Neural crest cell (in vitro differentiated cells): ENCODE measurements at regions not wholly inside any gene's neighbourhood (a gene's known extent, or its start where the extent isn't known, plus 50 kb on each side); places are given as distances from the start of the nearest gene placed in this dataset.

Experiments used
- DNase-seq: peaks from one replicate; pipeline ENCODE4 v3.0.0; 2021; ENCODE audit warnings: low read depth, mixed read lengths, low spot score
- H3K27ac Mint-ChIP-seq: one replicate; pipeline ENCODE4 v1.8.0; 2021; ENCODE audit warnings: mild to moderate bottlenecking, mixed read lengths; ENCODE audit not compliant: unreplicated experiment
- H3K27me3 Mint-ChIP-seq: 2 replicates; pipeline ENCODE4 v1.8.0; 2021; ENCODE audit warnings: low read depth, mild to moderate bottlenecking, mixed read lengths
- H3K36me3 Mint-ChIP-seq: 2 replicates; pipeline ENCODE4 v1.8.0; 2021; ENCODE audit warnings: low read depth, mild to moderate bottlenecking, mixed read lengths
- H3K4me1 Mint-ChIP-seq: 2 replicates; pipeline ENCODE4 v1.8.0; 2021; ENCODE audit warnings: mixed read lengths
- H3K4me3 Mint-ChIP-seq: one replicate; pipeline ENCODE4 v1.8.0; 2021; ENCODE audit warnings: mild to moderate bottlenecking, mixed read lengths
- H3K9me3 Mint-ChIP-seq: 2 replicates; pipeline ENCODE4 v1.8.0; 2021; ENCODE audit warnings: mixed read lengths
- TF ChIP-seq, protein P1 (sequence below): fragments of 200-600 bp; sonication (generic); conservative IDR thresholded peaks from 2 replicates; pipeline ENCODE4 v1.5.0; 2021; ENCODE audit warnings: antibody characterized with exemption, mild to moderate bottlenecking

GRCh38 chr2:67229706-67230105 is 167.4 kb upstream of the ETAA1 start:
- TF ChIP-seq, protein P1, sequence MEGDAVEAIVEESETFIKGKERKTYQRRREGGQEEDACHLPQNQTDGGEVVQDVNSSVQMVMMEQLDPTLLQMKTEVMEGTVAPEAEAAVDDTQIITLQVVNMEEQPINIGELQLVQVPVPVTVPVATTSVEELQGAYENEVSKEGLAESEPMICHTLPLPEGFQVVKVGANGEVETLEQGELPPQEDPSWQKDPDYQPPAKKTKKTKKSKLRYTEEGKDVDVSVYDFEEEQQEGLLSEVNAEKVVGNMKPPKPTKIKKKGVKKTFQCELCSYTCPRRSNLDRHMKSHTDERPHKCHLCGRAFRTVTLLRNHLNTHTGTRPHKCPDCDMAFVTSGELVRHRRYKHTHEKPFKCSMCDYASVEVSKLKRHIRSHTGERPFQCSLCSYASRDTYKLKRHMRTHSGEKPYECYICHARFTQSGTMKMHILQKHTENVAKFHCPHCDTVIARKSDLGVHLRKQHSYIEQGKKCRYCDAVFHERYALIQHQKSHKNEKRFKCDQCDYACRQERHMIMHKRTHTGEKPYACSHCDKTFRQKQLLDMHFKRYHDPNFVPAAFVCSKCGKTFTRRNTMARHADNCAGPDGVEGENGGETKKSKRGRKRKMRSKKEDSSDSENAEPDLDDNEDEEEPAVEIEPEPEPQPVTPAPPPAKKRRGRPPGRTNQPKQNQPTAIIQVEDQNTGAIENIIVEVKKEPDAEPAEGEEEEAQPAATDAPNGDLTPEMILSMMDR: no peak
- no peak overlapping the region for H3K4me3 Mint-ChIP-seq
- no peaks in the 10 kb centered on the region for H3K4me1 Mint-ChIP-seq
- no peak overlapping the region for H3K27ac Mint-ChIP-seq
- DNase-seq: no peak
- no peaks in the 10 kb centered on the region for H3K36me3 Mint-ChIP-seq
- no peaks in the 10 kb centered on the region for H3K9me3 Mint-ChIP-seq
- H3K27me3 Mint-ChIP-seq: no peaks in the 10 kb centered on the region

DNA sequence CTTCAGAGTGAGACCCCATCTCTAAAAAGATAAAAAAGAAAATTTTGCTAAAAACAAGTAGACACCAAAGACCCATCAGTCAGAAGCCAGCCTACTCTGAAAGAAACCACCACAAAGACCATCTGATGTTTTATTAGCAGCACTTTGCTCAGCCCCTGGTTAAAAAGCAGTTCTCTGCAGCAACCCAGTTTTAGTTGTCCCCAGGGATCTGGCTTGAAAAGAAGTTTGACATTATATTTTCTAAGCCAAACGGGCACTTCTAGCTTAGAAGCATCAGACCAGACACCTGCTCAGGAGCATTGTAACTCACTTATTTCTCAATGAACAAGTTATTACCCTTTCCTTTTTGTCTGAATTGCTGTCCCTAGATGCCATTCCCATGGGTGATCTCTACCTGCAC is 164.2 kb upstream of the ETAA1 start:
- H3K4me3 Mint-ChIP-seq: no peak overlapping the region
- H3K4me1 Mint-ChIP-seq: no peaks in the 10 kb centered on the region
- TF ChIP-seq, protein P1: no peak

DNA sequence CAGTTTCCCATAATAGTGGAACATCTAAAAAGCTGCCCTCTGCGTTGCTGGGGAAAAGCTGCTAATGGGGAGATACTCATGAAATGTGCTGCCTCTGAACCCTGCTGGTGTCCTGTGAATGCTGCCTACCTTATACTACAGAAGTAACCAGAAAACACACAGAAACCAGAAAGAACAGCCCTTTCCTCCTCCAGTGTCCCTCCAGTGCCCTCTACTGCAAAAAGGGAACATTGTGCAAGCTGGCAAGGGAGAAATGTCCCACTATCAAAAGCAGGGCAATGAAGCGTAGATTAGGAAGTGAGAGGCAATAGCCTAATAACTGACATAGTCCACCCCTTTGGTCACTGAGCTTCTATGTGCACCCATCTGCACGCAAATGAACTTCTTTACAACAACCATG is 162.7 kb upstream of the ETAA1 start:
- H3K27ac Mint-ChIP-seq: no peak overlapping the region
- H3K9me3 Mint-ChIP-seq: no peaks in the 10 kb centered on the region
- H3K36me3 Mint-ChIP-seq: no peaks in the 10 kb centered on the region
- DNase-seq: no peak
- TF ChIP-seq, protein P1: peak; percentile 52
- H3K27me3 Mint-ChIP-seq: no peaks in the 10 kb centered on the region
- no peaks in the 10 kb centered on the region for H3K4me1 Mint-ChIP-seq
- no peak overlapping the region for H3K4me3 Mint-ChIP-seq

More for the DNA sequence above, 164.2 kb upstream of the ETAA1 start:
- H3K27me3 Mint-ChIP-seq: no peaks in the 10 kb centered on the region
- H3K9me3 Mint-ChIP-seq: no peaks in the 10 kb centered on the region
- H3K27ac Mint-ChIP-seq: no peak overlapping the region
- DNase-seq: no peak
- no peaks in the 10 kb centered on the region for H3K36me3 Mint-ChIP-seq

DNA sequence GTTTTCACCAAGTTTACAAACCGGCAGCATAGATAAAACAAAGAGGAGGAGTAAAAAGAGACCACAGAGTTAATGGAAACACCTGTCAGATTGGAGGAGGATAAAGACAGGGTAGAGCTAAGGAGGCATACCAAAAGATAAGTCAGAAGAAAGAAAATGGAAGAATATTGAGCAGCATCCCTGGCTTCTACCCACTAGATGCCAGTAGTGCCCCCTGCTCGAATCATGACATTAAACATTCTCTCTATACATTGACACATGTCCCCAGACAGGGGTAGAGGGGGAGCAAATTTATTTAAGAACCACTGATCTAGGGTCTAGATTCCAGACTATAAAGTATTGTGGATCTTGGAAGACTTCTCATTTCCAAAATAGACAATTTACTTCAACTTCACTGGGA is 159.8 kb upstream of the ETAA1 start:
- Mint-ChIP-seq H3K9me3 (no peaks in the 10 kb centered on the region), H3K4me3 (no peak overlapping the region), H3K27me3 (no peaks in the 10 kb centered on the region), H3K4me1 (no peaks in the 10 kb centered on the region), H3K27ac (no peak overlapping the region), H3K36me3 (no peaks in the 10 kb centered on the region)
- no peak for DNase-seq
- TF ChIP-seq, protein P1: no peak

- DNase-seq: no peak
- Mint-ChIP-seq H3K4me3 (no peak overlapping the region), H3K27ac (no peak overlapping the region), H3K9me3 (no peaks in the 10 kb centered on the region), H3K36me3 (no peaks in the 10 kb centered on the region), H3K4me1 (no peaks in the 10 kb centered on the region), H3K27me3 (no peaks in the 10 kb centered on the region)
- TF ChIP-seq, protein P1: no peak
Measured at GRCh38 chr2:67240507-67240906, 156.6 kb upstream of the ETAA1 start.

DNA sequence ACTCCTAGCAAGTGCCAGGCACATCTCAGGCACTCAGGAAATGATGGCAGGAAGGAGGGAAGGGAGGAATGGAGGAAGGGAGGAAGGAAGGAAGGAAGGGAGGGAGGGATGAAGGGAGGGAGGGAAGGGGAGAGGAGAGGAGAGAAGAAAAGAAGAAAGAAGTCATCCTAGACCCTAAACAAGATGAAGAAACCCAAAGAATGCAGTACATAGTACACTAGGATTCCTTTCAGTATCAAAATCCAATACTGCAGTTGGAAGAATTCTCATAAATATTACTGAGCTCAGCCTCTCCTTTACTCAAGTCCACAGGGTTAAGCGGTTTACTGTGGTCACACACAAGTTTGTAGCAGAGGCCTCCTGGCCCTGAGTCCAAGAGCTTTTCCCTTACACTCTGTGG is 155.7 kb upstream of the ETAA1 start:
- Mint-ChIP-seq H3K4me3 (no peak overlapping the region), H3K27me3 (no peaks in the 10 kb centered on the region)

More for the DNA sequence above, 155.7 kb upstream of the ETAA1 start:
- Mint-ChIP-seq H3K9me3 (no peaks in the 10 kb centered on the region), H3K27ac (no peak overlapping the region), H3K36me3 (no peaks in the 10 kb centered on the region), H3K4me1 (no peaks in the 10 kb centered on the region)
- TF ChIP-seq, protein P1: no peak
- DNase-seq: no peak
